Kidney glomerular epithelial cell (primary cell): ENCODE measurements at regions not wholly inside any gene's neighbourhood (a gene's known extent, or its start where the extent isn't known, plus 50 kb on each side); places are given as distances from the start of the nearest gene placed in this dataset.

Experiments used
- DNase-seq: peaks from one replicate; lab custom pipeline; 2025; lab: John Stamatoyannopoulos, UW

DNA sequence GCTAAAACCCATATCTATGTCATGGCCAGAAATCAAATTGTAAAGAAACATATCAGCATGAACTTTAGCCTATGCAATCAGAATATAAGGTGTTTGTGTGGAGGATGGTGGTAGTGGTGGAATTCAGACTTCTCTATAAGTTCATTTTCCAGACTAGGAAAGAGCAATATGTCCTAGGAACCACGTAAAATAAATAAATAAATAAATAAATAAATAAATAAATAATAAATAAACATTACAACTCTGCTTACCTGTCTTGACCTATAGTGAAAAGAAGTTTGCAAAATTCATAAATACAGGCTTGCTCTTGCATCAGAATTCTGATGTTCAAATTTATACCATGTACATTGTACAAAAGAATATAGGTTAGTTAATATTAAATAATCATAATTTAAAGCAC is 1382.6 kb upstream of the ADGRL2 start:
- DNase-seq, result no peak

DNA sequence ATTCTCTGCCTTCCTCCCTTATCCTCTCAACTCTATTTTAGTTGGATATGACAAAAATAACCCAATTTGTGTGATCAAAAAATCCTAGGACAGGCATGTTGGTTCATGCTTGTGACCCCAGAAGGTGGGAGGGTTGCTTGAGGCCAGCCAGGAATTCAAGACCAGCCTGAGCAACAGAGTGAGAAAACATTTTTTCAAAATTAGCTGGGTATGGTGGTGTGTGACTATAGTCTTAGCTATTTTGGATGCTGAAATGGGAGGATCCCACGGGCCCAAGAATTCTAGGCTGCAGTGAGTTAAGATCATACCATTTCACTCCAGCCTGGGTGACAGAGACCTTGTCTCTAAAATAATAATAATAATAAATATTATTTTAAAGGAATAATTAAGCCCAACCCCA is 1383.1 kb upstream of the ADGRL2 start:
- peak; percentile 76 for DNase-seq

DNA sequence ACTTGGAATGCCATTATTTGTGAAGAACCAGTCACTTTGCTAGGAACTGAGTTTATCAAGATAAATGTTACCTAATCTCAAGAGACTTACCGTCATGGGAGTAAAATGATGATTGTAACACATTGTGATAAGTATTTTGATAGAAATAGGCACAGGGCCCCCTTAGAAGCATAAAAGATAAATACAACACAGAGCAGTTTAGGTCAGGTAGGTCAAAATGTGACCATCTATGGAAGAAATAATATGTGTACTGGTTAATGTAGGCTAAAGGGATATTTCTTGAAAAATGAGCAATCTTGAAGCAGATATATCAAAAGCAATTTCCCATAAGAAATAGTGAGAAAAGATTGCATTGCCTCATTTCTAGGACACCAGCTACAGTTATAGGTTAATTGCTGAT is 1386.8 kb upstream of the ADGRL2 start:
- no peak for DNase-seq

DNA sequence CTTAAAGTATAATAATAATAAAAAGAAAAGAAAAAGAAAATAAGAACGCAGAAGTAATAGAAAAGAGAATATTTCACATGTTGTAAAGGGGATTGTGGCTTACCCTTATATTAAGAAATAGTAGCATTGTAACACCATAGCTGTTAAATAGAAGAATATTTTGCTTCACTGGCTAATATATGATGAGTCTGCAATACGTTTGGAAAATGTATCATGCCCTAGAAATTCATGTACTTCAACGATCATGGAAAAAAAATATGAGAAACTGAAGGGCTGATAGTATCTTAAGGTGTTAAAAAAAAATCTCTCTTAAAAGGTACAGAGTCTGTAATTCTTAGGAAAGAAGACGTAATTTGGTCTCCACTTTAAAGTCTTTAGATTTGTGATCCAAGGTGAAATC is 1390.5 kb upstream of the ADGRL2 start:
- DNase-seq, result no peak

DNA sequence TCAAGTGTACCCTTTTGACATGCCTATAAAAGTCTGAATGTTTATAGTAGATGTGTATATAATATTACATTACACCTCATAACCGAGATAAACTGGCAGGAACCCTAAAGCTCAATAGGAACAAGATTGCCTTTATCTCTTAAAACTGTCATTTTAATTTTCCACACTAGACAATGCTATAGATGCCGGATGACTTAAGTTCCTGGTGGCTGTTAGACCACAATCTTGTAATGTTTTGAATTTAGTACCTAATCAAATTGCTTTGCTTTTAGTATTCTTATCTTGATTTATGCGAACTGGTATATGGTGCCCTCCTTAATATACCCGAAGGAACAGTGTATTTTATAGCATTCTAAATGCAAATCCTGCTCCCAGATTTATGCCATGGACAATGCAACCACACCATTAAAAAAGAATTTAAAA is 1397.0 kb upstream of the ADGRL4 start:
- DNase-seq, result no peak

DNA sequence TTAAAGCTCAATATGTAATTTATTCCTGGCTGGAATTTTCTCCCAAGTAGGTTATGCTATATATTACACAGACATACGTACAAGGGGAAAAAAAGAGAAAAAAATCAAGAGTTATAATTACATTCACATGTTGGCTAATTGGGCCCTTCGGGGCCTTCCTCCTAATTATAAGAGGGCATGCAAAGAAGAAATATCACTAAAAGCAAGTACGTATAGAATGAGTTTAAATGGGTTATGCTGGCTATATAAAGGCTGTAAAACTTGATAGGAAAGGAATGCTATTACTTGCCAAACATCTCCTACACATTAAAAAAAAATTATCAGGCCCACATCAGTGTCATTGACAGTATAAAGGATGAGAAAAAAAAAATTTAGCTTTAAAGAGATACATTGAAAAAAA is 1396.1 kb upstream of the ADGRL4 start:
- no peak for DNase-seq

DNA sequence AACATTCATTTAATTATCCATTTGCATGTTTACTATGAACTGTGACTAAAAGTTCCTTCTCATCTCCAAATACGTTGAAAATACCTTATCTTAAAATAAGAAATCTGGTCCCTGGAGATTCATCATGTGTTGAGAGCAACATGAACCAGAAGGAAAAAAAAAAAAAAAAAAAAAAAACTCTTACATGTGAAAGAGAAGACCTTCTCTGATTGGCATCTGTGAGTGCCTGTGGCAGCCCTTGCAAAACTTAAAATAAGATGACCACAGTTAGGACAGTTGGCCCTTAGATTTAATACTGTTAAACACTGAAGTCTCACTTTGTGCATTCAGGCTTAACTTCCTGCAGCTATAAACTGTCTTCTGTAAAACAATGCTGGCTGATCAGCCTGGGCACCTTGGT is 1395.2 kb upstream of the ADGRL4 start:
- DNase-seq, result no peak

DNA sequence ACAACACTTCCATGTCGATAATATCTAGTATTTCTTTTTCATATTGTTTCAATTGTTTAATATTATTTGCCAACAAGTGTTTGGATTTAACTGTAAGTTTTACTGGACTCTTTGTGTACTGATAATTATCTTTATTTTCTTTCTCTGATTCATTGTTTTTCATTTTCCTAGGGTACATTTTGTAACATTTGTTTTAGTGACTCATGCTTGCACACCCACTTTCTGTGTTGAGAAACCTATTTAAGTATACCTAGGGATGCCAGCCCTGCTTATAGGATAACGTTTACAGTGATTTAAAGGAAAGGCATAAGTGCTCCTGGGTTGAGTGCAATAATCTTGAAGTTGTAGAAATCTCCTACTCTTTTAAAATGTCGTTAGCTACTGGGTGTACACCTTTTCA is 1386.0 kb upstream of the ADGRL4 start:
- peak; percentile 4 for DNase-seq

DNA sequence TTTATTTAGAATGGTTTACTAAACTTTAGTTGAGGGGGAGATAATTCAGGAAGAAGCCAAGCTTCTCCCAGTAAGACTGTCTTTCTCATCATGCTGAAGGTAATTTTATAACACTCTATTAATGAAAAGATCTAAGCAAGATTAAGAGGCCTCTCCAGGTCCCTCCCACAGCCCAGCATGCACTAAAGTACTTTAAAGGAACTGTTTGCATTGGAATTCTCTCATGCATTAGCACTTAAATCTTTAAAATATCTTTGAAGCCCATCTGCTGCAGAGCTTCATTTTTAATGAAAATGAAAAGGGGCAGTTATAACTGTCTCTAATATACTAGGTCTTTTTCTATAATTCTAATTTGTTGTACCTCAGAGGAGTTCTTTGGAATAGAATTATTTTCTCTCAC is 1379.1 kb upstream of the ADGRL4 start:
- no peak for DNase-seq

DNA sequence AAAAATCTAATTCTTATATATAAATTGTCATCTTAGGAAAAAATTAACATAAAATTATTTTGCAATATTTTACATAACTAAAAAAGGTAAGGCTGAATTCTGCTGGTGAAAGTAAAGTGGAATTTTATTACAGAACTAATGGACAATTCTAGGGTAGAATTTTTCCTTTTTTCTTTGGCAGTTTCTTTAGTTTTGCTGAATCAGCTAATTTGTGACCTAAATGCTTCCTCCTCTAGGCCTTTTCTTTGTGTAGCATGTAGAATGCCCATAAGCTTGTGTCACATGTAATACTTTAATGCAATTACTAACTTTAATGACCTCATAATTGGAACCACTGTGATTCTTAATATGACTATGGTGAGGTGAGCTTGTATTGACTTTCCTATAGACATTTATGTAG is 1378.4 kb upstream of the ADGRL4 start:
- DNase-seq, result no peak

DNA sequence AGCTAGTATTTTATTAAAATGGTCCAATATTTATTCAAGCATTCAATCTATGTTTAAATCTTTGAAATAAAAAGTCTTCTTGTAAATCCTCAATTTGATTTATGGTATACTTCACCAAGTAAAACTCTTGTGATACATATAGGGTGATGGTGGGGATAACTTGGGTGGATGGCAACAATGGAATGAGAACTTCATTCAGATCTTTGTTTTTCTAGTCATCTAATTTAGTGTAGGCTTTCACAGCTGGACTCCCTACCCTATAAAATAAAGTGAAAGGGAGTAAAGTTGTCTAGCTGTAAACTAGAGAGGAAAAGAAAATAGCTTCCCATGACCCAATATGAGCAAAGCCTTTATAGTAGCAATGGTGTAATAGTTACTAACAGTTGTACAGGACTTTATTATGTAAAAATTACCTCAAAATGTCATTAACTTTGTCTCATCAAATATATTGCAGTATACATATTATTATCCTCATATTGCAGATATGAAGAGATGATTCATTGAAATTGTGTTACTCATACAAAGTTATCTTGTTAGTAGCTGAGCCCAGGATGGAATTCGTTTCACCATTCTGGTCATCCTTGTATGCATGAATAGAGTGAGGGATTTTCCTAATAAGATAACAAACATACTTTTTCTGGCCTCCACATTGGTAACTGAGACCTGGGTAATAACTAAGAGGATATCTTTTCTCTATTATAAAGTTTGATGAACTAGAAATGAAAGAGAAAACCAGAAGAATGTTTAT is 1377.7 kb upstream of the ADGRL4 start:
- DNase-seq, result peak; percentile 19

DNA sequence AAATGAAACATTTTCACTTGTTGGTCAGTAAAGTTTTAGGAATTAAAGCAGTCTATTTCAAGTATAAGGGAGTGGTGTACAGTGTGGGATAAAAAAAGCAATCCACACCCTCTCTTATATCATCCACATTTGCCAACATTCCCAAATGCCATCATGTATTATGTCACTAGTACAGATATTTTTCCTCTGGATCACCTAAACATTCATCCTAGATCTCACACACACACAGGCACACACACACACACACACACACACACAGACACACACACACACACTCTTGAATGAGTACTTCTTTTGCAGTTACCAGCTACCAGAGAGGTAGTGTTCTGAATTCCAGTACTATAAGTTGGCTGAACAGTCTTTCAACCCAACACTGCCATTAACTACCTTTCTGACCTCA is 1369.1 kb upstream of the ADGRL4 start:
- peak; percentile 70 for DNase-seq

DNA sequence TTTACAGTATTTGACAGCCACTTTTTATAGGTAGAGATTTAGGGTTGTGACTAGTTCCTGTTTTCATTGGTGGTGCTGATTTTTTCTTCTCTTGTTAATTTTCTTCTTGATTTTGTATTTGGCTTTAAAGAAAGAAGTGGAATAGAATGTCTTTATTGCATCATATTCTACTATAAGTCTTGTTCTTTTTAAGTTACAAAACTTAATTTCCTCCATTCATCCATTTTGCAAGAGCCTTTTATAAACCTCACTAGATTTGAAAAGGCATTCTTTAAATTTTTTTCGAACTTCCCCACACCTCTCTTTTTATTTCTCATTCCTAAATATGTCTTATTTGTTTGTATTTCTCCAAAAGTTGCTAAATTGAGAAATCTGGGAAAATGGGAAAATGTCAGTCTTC is 1368.6 kb upstream of the ADGRL4 start:
- no peak for DNase-seq

DNA sequence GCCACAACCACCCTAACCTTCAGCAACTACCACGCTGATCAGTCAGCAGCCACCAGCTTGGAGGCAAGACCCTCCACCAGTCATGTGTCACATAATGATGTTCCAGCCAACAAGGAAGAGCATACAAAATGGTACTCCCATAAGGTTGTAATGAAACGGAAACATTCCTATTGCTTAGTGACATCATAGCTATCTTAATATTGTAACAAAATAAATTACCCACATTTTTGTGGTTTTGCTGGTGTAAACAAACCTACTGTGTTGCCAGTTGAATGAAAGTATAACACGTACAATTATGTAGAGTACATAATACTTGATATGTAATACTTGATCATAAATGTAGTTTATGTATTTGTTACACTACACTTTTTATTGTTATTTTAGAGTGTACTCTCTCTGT is 1363.2 kb upstream of the ADGRL4 start:
- no peak for DNase-seq

DNA sequence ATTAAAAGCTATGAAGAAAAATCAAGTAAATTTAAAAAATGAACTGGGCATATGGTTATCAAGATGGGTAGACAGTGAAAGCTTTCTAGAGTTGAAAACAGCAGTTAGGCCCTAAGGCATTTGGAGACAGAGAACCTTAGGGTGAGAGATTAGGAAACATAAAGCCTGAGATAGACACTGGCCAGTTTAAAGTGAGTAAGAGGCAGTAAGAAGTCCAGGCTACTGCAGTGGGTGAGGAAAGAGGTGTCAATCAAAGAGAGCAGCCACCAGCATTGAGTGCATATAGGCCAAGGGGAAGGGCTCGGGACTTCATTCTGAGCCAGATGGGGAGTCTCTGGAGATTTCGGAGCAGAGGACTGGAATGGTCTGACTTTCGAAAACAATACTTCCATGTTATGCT is 1360.5 kb upstream of the ADGRL4 start:
- DNase-seq, result no peak

DNA sequence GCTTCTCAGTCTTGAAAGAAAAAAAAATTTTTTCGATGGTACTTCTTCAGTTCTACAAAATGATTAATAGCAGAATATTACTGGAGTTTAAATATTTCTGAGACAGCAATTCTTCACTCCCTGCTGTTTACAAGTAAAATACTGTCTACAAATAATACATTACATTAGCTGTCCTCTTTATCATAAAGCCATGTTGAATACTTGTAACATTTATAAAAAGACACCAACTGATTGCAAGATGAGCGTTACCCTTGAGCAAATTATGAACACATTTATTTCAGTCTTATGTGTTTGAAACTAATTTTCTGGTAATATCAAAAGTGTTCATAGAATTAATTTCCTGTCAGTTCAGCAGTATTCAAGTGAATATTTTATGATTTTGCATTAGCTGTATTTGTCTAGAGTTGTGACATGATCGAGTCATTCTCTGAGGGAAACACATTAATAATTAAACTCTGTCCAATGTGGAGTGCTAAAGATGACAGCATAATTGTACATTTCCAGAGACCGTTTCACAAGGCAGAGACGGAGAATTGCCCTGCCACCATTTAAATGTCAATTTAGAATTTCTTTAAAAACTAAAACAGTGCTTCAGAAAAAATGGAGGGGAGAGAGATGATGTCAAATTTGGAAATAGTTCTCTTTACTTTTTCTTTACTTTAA is 1359.0 kb upstream of the ADGRL4 start:
- peak; percentile 2 for DNase-seq

DNA sequence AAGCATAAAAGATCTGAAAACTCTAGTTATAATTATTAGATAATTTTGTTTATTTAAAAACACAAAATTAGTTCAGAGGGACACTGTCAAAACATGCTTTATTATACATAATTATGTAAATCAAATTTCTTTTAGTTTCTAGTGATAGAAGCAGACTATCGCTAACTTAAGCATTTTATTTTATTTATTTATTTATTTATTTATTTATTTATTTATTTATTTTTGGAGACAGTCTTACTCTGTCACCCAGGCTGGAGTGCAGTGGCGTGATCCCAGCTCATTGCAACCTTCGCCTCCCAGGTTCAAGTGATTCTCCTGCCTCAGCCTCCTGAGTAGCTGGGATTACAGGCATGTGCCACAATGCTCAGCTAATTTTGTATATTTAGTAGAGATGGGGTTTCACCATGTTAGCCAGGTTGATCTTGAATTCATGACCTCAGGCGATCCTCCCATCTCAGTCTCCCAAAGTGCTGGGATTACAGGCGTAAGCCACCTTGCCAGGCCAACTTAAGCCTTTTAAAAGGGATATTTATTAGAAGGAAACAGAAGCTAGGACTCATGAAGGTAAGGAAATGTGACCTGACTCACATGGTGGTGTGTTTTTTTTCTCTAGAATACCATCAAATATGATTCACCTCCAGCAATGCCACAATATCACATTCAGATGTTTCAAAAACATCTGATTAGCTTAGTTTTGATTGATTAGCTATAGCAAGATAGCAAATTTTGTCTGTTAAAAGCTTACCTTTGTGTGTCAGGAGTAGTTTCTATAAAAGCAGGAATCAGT is 1357.4 kb upstream of the ADGRL4 start:
- DNase-seq, result peak; percentile 34

DNA sequence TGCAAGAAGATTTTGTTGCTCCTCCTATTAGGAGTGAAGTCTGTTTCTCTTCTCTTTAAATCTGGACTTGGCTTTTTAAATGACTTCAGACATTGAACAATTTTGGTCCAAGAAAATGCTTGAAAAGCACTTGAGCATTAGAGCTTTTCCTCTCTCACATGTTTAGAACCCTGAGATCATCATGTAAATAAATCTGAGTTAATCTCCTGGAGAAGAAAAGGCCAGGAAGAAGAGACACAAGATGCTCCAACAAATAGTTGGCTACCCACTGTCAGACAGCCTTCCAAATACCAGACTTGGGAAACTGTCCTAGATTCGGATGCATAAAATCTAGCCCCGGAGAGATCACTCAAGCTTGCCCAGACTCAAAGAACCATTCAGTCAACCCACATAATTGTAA is 1353.1 kb upstream of the ADGRL4 start:
- DNase-seq, result no peak

DNA sequence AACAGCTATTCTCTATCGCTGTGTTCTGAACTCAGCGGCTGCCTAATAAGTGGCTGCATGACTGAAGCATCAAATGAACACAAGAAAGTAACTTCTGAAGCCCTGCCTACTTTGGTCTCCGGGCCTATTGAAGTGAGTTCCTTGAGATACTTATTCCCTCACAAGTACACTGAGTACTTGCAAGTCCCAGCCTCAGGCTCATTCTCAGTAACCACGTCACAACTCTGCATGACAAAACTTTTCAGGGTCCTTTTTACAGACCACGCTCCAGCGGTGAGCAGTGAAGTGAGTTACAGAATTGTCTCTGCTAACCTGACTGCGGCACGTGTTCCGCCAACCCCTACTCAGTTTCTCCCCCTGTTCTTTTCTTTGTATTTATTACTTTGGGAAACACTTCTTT is 1342.7 kb upstream of the ADGRL4 start:
- DNase-seq, result no peak

DNA sequence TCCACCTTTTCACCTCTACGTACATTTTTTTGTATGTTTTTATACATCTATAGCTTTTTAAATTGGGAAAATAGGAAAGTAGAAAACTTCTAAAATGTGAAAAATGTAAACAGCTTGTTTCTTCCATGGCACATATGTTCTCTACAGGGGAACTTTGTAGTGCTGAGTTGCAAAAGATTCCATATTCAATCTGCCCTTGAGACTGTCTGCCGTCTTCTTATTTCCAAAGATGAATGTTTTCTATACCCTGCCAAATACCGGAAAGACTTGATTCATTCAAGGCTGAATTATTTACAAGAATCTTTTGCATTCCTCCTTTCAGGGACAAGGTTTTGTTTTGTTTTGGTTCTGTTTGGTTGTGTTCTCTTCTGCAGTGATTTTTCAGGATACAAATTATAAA is 1334.5 kb upstream of the ADGRL4 start:
- no peak for DNase-seq

DNA sequence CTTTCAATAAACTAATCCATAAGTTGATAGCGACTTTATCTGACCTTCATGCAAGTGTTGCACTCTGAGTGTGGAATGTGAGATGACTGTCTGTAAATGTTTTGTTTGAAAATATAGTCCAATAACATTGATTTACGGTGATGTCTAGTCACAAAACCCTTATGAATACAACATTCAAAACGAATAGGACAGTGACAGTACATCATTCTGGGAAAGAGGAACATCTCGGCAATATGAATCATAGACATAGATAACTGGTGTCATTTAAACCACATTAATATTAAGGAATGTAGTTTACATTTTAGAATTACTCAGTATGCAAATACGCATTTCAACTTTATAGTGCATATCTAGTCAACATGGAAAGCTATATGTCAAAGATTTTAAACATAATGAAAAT is 1311.6 kb upstream of the ADGRL4 start:
- DNase-seq, result no peak

DNA sequence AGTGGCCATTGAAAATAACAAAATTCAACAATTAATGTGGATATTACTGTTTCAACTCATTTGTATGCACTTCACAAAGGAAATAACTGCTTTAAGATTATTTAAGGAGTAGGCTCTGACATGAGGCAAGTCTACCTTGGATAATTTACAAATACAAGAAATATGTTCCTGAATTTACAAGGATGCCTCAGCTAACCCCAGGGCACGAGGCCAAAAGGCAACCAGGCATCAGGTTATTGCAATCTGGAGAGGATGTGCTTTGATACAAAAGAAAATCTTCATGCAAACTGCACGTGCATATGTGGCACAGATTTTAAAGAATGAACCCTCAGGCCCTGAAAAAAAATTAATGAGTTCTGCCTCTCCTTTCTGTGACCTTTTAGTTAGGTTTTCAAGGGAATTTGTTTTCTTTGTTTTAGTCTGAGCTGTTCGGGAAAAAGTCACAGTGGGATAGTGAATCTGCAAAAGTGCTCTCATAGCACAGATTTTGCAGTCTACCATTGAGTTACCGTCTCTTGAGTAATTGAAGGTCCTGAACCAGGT is 1304.2 kb upstream of the ADGRL4 start:
- no peak for DNase-seq

DNA sequence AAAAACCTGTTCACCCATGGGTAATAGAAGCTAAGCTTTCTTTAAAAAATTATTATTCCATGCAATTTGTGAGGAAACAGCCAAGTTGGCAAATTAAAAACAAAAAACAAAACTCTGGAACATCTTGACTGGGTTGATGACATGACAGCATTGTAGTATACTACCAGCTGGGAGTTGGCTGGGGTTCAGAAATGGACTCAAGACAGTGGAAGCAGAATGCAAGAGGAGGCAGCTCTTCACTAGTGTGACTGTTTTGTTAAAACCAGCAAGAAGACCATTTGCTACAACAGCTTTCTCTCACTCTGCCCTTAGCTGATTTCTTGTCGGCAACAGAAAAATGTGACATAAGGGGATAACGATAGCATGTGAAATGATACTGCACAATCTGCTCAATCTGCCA is 1298.9 kb upstream of the ADGRL4 start:
- DNase-seq, result no peak
